DMS79 (cell line): ENCODE measurements at regions not wholly inside any gene's neighbourhood (a gene's known extent, or its start where the extent isn't known, plus 50 kb on each side); places are given as distances from the start of the nearest gene placed in this dataset.

ENCODE experiments used
- DNase-seq: peaks from one replicate; lab custom pipeline; 2025; lab: John Stamatoyannopoulos, UW

DNA sequence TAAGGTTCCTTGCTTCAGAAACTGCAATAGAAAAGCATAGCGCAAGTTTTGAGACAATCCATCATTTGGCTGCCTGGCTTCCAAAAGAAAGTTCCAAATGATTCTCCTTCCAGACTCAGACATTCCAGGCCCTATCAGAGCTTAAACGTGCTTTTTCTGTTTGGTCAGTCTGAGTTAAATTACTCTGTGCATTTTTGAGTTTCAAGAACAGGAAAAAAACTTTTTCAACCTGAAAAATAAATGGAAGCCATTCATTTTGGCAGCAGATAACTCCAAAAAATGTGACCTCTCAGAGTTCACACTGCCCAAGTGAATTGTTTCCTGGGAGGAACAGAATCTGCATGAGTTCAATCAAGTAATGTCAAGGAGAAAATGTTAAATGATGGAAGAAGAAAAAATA lies 354.2 kb downstream of the CXCL12 start:
- no peak for DNase-seq

DNA sequence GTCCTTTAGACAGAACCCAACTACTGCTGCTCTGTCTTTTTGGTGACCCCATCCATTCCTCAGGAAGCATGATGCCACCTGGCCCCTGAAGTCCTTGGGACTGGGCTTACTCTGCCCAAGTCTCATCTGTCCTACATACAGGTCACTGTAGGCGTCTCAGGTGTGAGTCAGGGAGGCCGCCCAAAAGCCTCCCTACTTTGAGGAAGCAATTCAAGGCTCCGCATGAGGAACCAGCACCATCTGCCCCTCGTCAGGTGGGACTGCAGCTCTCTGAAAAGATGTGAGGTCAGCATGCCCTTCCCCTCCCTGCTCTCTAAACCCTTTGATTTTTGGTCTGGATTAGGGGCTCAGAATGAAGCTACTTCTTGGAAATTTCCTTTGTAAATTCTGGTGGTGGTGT lies 354.8 kb downstream of the CXCL12 start:
- DNase-seq = no peak

DNA sequence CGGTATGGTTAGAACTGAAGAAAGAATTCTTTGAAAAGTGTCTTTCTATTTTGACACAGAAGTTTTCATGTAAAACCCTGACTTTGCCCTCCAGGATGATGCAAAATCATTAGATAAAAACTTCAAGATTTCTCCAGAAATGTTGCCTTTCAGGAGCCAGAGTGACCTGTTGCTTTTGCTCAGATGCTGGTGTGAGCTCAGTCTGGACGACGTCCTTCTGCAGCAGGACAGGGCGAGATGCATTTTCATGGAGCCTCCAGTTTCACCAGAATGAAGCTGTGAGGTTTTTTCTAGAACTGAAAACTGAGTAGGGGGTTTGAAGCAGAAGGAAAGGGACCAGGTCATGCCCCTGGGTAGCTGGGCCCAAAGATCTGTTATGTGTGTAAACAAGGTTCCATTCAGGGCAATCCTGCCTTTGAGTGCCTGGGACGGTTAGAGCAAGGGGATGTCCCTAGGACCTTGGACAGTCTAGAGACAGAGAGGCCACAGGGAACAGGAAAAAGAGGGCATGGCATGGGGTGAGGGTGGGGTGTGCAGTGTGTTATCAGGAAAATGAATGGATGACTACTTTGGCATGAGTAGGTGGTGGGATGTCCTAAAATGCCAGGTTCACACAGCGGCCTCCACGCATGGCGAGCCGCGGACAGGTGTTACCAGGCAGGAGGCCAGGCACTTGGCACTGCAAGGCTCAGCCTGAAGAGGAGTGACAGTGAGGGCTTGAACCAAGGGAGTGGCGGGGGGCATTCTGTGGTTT lies 356.3 kb downstream of the CXCL12 start:
- DNase-seq = no peak

DNA sequence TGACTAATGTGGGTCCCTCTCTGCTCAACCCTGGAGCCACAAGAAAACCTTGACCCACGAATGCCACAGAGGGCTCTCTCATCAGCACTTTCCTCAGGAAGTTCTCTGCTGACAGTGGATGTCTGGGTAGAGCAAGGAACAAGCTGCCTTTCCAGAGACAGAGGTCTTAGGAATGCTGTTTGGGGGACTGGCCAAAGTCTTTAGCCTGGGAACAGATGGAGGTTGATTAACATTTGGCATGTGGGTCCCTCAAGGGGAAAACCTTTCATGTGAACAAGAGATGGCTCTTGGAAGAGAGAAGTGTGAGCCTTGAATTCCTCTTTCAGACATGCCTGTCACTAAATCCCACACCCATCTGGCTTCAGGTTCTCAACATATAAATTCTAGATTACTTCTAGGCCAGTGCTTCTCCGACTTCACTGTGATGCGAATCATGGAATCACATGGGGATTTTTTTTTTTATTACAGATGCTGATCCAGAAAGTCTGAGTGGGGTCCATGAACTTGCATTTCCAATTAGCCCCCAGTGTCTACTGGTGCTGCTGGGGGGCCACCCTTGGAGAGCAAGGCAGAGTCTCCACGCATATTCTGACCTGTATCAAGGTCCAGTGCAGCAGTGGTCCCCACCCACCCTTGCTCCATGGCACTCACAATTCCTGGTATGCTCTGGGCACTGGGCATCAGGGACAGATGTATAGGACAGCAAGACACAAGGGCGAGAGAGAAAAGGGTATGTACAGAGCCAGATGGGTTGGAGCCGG lies 360.4 kb downstream of the CXCL12 start:
- DNase-seq = no peak

DNA sequence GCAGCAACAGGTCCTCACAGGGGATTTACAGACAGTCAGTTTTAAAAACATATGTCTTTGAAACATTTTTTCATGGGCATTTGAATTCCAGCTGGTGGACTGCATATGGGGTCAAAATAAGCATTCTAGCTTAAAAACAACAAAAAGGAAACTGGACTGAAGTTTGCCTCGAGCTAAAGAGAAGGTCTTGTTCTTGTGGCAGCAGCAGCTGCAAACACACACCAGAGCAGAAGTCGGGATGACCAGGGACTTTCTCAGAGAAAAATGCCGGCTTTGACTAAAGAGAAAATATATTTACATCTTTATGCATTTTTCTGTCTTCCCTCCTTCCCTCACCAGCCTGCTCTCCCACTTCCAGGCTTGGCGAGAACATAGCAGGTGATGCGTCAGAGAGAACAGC lies 361.4 kb downstream of the CXCL12 start:
- DNase-seq = no peak

DNA sequence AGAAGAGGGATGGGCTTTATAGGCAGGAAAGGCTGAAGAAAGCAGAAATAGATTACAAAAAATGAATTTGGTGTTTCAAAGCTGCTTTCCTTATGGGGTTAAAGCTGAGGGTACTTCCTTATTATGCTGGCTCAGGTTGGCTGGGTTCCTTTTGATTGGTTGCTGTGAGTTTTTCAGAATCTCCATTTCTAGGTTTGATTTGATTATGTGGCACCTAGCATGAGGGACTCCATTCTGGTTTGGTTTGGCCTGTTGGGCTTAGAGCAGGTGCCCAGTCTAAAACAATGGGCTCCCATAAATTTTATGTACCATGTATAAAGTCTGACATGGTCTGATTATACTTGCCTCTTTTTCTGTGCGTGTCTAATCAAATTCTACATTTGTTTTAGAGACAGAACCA lies 362.7 kb downstream of the CXCL12 start:
- DNase-seq = no peak

DNA sequence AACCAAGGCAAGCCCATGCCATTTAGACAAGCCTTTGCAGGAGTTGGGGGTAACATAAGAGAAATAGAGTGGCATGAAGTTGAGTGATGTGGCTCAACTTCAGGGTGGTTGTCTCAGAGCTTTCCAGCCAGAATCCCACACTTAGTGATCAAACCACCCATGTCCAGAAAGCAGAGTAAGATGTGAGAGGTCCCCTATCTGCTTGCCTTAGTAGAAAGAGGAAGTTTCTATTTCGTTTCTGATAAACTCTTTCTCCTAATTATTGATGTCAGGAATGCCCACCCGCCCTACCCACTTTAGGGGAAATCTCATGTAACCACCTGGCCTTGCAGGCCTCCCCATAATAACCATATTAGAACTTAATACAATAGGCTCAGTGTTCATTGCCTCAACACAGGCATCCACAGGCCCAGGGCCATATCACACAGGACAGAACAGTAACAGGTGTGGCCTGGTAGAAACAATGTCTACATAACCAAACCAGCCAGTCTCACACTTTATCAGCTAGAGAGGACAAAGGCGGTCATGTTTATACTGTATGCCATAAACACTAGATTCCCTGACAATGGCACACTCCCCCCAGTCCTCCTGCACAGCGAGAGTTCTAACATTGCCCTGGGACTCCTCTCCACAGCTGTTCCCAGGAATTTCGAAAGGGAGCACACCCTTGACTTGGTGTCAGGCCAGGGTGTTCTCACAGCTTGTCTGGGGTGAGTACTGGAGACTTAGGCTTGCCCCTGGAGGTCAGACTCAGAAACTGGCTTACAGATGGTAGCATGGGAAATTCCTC lies 364.4 kb downstream of the CXCL12 start:
- DNase-seq = no peak

DNA sequence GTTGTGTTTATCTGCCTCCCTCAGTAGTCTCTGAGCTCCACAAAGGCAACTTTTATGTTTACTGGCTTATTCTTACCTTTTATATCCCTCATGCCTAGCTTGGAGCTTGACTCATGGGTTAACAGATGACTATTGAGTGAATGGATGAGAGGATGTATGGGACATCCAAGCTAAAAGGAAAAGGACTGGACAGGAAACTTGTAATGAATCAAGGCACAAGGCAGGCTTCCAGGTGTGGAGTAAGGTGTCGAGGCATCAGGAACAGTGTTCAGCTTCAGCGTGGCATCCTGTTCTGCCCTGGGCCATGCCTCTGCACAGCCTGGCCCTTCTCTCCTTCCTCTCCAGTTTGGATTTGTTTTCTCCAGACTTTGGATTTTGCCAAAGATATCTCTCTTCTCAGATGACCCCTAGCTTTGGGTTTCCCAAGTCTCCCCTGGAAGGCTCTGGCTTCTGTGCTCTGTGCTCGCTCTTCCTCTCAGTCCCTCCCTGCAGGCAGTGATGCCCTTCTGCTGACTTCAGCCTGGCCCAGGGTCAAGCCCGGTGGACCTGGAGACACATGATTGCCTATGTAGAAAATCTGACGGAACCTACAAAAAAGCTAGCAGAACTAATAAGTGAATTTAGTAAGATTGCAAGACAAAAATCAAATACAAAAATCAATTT lies 367.3 kb downstream of the CXCL12 start:
- no peak for DNase-seq

DNA sequence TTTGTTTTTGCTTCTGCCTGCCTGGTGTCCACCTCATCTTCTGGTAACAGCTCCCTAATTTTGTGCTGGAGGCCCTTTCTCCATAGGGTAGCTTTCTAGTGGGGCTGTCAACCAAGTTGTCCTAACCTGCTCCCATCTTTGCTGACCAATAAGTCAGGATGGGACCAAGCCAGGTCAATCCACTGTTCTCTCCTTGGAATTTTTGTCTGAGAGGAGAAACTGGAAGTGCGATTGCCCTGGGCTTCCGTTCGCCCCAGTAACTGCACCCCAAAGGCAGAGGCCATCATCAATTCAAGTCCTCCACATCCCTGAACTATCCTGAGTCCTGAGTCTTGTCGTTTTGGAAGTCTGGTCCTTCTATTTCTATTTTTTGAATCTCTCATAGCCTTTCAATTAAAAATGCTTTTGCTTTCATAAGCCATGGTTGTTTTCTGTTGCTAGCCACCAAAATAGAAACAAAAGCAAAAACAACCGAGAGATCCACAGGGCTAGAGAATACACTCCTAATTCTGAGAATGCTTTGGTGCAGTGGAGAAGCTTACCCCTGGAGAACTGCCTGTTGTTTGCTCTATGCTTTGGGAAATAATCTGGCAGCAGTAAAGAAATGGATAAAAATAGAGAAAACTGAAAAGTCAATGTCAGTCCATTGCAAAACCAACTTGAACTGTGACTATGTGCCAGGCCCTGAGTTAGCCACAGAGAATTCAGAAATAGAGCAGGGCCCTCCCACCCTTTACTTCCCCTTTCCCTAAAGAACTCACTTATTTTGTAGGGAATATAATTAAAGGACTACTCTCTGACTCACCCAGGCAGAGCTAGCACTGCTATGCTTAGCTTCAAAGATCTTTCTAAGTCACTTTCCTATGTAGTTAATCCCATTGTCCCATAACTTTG lies 368.1 kb downstream of the CXCL12 start:
- DNase-seq = no peak

DNA sequence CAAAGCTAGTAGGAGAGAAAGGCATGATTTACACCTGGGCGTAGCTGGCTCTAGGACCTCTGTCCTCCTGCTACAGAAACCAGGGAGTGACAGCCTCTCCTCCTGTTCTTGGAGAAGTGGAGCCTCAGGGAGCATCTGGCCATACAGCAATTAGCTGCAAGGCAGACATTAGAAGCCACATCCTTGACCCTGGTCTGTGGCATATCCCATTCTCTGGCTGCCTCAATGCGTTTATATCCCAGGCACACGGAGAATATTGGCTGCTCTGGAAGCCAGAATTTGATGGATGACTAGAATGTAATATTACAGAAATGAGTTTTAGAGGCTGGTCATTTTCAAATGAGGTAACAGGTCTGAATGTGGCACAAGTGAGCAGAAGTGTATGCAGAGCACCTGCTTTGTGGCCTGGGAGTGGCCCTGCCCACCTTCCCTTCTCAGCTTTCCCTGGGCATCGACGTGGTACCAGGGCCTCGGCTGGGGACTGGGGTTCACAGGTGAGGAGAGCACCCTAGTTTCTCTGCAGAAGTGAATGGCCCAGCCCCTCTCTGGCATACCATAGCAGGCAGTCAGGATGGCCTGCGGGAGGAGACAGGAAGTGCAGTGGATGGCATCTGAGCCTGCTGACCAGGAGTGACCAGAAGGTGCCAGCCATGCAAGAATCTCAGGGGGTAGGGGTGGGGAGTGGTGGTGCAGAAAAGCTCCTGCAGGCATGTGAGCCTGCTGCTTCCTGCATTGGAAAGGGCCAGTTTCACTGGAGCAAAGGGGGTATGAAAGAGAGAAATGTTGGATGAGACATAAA lies 367.2 kb upstream of the ZNF32 start:
- DNase-seq = no peak

DNA sequence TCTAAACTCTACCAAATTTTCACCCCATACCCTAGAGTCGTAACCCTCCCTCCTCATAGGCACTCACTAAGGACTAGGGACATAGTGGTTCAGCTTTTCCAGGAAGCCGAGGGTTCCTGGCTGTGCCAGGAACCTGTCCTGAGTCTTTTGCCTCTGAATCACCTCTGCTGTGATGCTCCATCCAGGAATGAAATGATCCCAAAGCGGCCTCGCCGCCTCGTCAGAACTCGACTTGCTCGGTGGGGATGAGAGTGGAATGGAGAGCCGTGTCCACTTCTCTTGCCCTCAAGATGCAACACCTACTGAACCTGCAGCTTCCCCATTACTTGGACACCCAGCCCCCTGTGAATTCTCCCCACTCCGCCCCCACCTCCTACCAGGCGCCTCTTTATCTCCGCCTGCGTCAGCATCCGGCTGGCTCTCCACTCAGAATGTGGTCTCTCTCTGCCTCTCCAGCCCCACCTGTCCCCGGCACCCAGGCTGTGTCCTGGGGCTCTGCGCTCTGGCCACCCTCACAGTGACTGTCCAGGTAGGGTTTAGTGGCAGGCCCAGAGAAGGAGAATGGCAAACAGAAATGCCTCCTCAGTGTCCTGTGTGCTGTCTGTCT lies 366.1 kb upstream of the ZNF32 start:
- no peak for DNase-seq

DNA sequence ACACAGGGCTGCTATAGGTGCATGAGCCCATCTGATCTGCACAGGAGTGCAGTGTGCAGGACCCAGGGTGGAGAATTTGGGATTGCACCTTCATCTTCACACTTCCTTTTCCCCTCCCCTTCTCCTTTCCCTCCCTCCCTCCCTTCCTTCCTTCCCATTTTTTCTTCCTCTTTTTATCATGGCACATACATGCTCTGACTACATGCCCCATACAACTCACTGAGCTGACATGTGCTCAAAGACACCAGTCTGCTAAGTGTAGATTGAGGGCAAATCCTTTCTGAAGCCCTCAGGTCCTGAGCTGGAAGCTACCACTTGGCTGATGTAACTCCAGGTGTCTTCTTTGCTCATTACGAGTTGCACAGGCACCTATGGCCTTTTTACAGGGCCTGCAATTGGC lies 365.3 kb upstream of the ZNF32 start:
- DNase-seq = no peak

DNA sequence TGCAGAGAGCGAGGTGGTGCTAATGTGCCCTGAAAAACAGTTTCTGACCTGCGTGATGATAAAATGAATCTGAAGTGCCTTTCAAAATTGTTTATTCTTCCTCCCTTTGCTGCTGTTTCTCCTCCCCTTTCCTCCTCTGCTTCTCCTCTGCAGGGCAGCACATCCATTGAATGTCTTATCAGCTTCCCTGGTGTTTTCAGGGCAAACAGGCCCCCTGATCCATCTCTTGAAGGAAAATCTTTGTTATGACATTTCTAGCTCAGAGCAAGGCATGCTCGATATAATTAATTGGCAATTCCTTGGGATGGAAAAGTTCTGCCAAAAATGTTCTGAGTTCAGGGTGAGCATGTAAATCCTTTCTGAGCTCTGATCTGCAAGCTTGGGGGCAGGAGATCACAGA lies 364.2 kb upstream of the ZNF32 start:
- DNase-seq = no peak

DNA sequence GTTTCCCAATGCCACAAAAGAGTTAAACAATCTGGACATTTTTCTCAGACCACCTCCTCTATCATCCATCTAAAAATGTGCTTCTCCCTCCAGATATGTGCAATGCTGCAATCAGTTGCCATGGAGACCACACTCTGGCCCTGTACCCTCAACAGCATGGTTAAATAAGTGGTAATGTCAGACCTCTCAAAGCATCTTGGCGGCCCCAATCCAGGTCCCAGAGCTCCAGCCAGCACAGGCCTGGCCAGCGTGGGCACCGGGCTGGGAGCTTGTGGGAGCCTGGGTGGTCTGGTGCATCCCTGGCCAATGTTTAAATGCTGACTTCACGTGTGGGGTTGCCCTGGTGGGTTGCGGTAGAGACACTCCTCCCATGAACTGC lies 362.9 kb upstream of the ZNF32 start:
- DNase-seq = no peak

DNA sequence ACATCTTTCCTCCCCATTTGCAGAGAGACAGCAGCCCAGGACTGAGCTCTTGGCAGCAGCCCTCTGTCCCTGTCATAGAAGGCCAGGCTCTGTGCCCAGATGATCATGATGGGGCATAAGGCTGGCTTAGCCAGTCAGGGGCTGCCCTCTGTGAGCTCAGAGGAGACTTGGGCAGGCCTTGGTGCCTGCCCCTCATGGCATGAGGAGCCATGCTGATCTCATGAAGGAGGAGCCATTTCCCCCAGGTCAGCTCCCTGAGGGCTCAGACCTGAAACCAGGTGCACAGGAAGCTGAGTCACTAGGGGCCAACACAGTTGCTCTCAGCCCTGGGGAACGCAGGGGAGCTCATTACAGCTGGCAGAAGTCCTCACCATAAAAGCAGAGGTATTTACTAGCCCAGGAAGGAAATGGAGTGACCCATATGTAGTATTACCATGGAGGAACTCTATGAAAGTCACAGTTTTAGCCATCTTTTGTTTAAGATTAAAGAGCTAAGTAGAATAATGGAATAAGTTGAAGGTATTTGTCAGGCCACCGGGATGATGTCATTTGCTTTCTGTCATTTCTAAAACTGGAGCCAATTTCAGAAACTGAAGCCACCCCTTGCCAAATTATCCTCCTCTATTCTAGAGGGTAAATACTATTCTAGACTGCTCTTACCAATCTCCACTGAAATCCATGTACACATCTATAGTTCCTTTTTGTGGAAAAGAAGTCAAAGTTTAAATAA lies 362.4 kb upstream of the ZNF32 start:
- DNase-seq = no peak

DNA sequence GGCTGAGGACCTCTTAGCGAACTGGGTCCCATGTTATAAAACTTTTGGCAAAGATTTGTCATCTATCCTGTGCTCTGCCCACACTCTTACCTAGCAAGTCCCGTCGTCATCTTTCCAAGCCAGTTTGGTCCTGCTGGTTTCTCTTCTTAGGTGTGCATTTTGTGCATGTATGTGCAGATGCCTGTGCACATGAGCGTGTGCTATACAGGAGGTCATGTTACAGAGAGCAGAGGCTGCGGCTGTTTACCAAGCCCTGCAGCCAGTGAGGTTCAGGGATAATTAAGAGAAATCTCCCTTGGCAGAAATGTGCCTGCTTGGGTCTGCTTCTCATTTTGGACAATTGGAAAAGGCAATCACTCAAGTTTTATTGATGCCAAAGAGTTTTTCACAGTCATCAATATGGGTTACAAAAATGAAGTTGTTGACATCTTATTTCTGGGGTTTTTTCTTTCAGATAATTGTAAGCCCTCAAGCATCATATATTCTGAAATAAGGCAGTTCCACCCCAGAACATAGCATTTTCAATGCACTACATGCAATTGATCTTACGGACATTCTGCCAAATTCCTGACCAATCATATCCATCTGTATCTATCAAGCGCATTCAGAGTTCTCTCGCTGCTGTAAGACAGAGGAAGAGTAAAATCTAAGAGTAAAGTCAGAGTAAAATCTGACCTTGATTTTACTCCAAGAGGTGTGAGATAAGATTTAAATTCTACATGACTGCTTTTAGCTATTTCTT lies 361.4 kb upstream of the ZNF32 start:
- DNase-seq = no peak

DNA sequence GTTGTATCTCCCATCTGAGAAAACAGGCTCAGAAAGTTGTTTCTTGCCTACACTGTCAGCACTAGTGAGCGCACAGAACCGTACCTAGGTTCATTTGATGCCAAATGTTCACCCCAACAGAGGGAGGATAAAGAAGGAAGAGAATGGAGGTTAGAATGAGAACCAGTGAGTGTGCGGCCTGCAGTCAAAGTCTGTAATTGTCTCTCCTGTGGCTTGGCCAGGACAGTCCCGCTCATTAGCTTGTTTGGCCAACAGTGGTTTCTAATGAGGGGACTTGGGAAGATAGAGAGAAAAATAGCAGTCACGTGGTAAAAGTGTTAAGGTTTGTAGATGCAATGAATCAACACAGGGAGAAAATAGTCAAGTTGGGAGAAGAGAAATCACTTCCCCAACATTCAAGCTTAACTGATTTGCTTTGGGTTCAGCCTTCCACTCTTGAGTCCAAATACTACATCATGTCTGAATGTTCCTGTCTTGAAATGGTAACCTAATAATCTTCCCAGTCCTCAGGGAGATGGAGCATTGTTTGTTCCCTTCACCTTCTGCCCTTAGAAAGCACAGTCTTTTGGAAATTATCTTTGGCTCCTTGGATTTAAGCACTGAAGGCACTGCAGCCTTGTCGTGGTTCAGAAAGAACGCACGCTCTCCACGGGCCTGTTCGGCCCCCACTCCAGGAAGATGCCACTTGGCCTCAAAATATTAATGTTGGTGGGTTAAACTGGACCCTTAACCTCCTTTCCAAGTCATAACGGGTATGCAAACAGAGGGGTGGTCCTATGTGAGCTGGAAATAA lies 360.4 kb upstream of the ZNF32 start:
- no peak for DNase-seq
